DMS79 treated with DMSO at 0.1 percent for 48 hours (cell line): ENCODE measurements at regions not wholly inside any gene's neighbourhood (a gene's known extent, or its start where the extent isn't known, plus 50 kb on each side); places are given as distances from the start of the nearest gene placed in this dataset.
A peak's percentile ranks its signal among the peaks of the same experiment; 100 is the strongest.

Experiments used
- DNase-seq: peaks from one replicate; lab custom pipeline; 2025; lab: John Stamatoyannopoulos, UW

GRCh38 chr4:74615411-74615810 is 170.5 kb downstream of the AREG start:
- DNase-seq = no peak

GRCh38 chr4:74618166-74618565 is 173.2 kb downstream of the AREG start:
- no peak for DNase-seq

DNA sequence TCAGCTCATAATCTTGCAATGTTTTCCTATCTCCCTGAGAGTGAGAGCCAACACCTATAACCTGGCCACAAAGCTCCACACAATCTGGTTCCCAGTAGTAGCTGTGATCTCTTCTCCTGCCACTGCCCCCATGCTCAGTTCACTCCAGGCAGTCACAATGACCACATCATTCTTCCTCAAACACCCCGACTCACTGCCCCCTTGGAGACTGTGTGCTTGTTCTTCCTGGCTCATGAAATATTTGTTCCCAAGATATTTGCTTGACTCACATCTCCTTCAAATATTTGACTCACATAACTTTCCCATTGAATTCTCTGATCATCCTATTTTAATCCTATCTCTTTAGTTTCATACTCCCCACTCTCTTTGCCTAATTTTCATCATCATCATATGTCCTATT is 173.7 kb downstream of the AREG start:
- no peak for DNase-seq

DNA sequence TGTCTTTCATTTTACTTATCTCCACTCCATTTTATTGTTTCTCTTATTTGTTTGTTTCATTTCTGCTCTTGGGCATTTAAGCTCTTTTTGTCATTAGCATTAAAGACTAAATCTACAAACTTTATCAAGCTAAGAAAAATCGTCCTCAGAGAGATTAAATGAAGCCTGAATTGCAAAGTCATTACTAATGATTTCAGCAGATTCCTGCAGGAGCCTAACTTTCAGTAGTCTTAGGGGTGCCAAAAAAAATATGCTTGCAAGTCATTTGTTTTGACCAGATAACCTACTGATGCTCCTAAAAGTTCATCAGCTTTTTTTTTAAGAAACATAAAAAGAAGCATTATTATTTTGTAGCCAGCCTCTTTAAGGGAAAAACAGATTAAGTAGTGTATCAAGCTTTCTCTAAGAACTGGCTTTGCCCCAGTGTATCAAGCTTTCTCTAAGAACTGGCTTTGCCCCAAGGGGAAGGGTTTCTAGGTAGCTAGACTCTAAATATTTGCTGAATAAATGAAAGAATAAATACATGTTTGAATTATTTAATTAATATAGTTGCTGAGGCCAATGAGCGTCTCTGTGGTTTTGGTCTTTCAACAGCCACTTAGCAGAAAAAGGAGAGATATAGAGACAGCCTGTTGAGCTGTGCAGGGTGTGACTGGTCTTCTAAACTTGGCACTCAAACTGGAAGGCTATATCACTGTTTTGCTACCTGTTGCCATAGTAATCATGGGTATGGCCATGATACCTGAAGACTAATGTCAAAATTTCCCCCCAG is 174.2 kb downstream of the BTC start:
- no peak for DNase-seq

- no peak for DNase-seq
Observed at GRCh38 chr4:74621616-74622015, 172.7 kb downstream of the BTC start.

DNA sequence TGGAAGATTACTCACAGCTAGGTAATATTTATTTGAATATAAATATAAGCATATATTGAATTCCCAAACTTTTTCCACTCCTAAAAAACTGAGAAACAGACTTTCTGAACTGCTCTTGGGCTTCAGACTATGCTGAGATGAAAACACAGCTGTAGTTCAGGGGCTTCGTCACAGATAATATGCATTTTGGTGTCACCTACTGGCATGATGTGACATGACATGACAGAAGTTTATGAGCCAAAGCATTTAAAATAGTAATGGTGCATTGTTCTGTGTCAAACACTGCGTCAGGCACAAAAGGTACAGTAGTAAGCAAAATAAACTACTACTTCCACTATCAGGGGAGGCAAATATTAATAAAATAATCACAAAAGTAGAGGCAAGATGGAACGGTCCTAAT is 171.3 kb downstream of the BTC start:
- DNase-seq = peak; percentile 5

GRCh38 chr4:74624351-74625151 is 169.8 kb downstream of the BTC start:
- DNase-seq = peak; percentile 4

- no peak for DNase-seq
Observed at GRCh38 chr4:74625981-74626380, 168.3 kb downstream of the BTC start.

GRCh38 chr4:74627093-74627492 is 167.2 kb downstream of the BTC start:
- no peak for DNase-seq

DNA sequence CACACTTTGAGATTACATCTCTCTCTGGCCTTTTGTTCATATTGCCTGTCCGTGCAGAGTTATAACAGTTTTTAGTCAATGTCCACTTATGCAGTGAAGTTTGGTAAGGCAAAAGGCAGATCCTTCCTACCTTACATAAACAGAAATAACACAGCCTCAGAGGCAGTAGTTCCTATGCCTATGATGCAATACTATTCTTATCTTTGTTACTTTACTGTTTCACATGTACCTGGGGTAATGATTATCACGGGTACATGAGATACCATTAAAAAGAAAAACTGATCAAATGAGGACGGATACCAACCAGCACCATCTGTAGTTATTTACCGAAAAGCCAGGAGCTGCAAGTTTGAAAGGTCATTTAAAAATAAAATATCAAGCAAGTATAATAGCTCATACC is 166.8 kb downstream of the BTC start:
- no peak for DNase-seq

DNA sequence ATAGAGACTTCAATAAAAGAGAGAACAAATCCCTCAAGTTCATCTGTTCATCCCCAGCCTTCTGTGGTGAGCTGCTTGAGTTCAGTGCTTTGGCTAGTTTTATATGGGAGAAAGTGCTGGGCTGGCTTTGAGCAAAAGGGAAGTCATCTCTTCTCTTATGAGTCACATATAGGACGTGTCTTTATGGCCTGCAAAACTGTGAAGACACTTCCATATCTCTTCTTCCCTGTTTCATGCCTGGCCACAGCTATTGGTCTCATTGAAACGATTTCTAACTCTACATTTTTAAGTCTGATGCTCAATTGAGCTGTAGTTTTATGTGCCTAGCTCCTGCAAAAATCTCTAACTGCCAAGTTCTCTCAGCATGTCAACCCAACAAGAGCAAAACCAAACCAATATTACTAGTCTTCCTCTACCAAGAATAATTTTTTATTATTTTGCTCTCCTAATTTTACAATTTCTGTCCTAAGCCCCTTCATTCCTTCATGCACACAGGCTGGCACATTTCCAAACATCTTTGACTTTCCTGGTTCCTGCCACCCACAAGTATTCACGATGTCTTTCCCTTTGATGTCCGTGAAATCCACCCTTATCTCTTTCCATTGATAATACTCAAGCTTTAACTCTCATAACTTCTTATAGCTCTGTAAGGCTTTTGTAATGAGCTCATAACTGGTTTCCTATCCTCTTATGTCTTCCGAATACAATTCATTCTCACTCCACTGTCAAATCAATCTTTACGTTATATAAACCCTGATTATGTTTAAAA is 165.3 kb downstream of the BTC start:
- no peak for DNase-seq

DNA sequence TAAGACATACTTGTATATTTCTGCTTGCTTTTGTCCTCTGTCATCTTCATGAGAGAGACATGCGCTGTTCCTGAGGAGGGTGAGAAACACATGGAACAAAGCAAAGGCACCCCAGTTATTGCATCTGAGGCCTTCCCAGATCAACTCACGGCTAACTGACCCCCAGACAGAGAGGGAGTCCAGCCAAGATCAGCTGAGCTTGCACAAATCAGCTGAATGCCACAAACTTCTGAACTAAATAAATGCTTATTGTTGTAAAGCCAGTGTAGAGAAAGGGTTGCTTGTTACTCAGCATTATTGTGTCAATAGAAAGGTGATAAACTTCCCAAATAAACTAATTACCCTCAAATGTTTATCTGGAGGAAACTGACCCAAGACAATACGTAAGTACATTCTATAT is 163.8 kb downstream of the BTC start:
- no peak for DNase-seq

DNA sequence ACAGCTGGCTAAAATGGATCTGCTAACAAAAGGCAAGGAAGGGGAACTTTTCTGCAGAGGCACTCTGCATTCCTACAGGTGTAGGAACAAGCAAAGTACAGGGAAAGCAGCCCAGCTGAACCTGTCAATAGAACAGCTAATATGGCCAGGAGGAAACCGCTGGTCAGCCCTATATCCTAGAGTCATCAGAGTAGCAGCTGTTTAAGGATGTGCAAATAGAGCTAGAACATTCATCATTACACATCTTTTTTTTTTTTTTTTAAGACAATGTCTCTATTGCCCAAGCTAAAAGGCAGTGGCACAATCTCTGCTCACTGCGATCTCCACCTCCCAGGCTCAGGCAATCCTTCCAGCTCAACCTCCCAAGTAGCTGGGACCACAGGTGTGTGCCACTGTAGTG is 163.0 kb downstream of the BTC start:
- no peak for DNase-seq

DNA sequence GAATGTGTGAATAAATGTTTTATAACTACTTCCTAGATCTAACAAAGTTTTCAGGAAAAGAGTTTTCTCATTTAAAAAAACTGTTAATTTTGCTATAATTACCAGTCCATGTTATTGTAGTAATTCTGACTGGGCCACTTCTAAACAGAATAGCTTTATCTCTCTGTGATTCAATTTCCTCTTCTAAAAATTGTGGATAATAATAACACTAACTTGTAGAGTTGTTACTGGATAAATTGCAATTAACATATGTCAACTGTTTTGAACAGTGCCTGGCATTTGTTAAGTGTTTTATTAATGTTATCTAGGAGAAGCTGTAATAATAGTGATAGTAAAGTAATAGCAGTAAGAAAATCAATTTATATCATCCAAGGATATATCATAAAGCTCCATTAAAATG is 162.3 kb downstream of the BTC start:
- no peak for DNase-seq

GRCh38 chr4:74632634-74633033 is 161.7 kb downstream of the BTC start:
- peak; percentile 46 for DNase-seq

- no peak for DNase-seq
Observed at GRCh38 chr4:74635074-74635473, 159.2 kb downstream of the BTC start.

GRCh38 chr4:74635490-74636123 is 158.7 kb downstream of the BTC start:
- no peak for DNase-seq

- no peak for DNase-seq
Observed at GRCh38 chr4:74638001-74638400, 156.3 kb downstream of the BTC start.

- no peak for DNase-seq
Observed at GRCh38 chr4:74638689-74639088, 155.6 kb downstream of the BTC start.

GRCh38 chr4:74640111-74640903 is 154.0 kb downstream of the BTC start:
- DNase-seq = no peak

GRCh38 chr4:74642006-74642405 is 152.3 kb downstream of the BTC start:
- DNase-seq = no peak
